ENCODE measurements at regions not wholly inside any gene's neighbourhood (a gene's known extent, or its start where the extent isn't known, plus 50 kb on each side); places are given as distances from the start of the nearest gene placed in this dataset.

GRCh38 chr9:89880721-89881120, 275.9 kb downstream of the GADD45G start:
- no peaks in the 10 kb centered on the region for H3K4me1 Mint-ChIP-seq
- no peaks in the 10 kb centered on the region for H3K36me3 Mint-ChIP-seq
- no peak overlapping the region for H3K4me3 Mint-ChIP-seq
- no peaks in the 10 kb centered on the region for H3K9me3 Mint-ChIP-seq
- no peak overlapping the region for H3K27ac Mint-ChIP-seq
- no peaks in the 10 kb centered on the region for H3K36me3 ChIP-seq (replicated peaks in 1 of 2; ENCODE audit: control insufficient read depth in 1 of 2, insufficient read depth in 2 of 2, low read length in 2 of 2)
- H3K9ac ChIP-seq (ENCODE audit: insufficient read depth, low read length, poor library complexity, severe bottlenecking), result no peak overlapping the region
- H4K20me1 ChIP-seq (ENCODE audit: insufficient read depth, low read length), result no peaks in the 10 kb centered on the region
- no peak for DNase-seq
- no peak for TF ChIP-seq CTCF (IDR thresholded peaks at IDR 0.05)
- H3K4me1 ChIP-seq (ENCODE audit: control insufficient read depth in 1 of 2, insufficient read depth in 2 of 2, low read length in 2 of 2), result no peaks in the 10 kb centered on the region
- intact Hi-C loops (cut with micrococcal nuclease), result no loop called here
- H3K27me3 Mint-ChIP-seq (ENCODE audit: low read depth in 3 of 3), result peaks cover 0 to 2% (median 0%) of the 10 kb centered on the region in 3 donors
- H3K79me2 ChIP-seq (ENCODE audit: insufficient read depth, low read length), result no peaks in the 10 kb centered on the region
- no peak overlapping the region for H3K27ac ChIP-seq (ENCODE audit: low read depth in 1 of 2, low read length in 2 of 2)
- H3K4me2 ChIP-seq (replicated peaks; ENCODE audit: extremely low read depth, low read length, poor library complexity, severe bottlenecking), result no peak overlapping the region
- H3K9me3 ChIP-seq (replicated peaks in 1 of 2; ENCODE audit: control insufficient read depth in 1 of 2, insufficient read depth in 1 of 2, low read length in 2 of 2), result no peaks in the 10 kb centered on the region
- no peak overlapping the region for H2AFZ ChIP-seq (ENCODE audit: insufficient read depth, low read depth, low read length, poor library complexity, severe bottlenecking)
- H3K27me3 ChIP-seq (ENCODE audit: control insufficient read depth in 2 of 2, insufficient read depth in 2 of 2, low read length in 2 of 2), result no peaks in the 10 kb centered on the region
- 100% methylated on average over 4 of the region's 5 CpGs for WGBS (ENCODE audit: insufficient coverage)
- H3K4me3 ChIP-seq (replicated peaks in 1 of 3; ENCODE audit: low read depth in 2 of 3, low read length in 3 of 3), result no peak overlapping the region

- Histone ChIP-seq H3K27ac (ENCODE audit: low read depth in 1 of 2, low read length in 2 of 2) (no peak overlapping the region), H3K4me3 (replicated peaks in 1 of 3; ENCODE audit: low read depth in 2 of 3, low read length in 3 of 3) (no peak overlapping the region), H3K9me3 (replicated peaks in 1 of 2; ENCODE audit: control insufficient read depth in 1 of 2, insufficient read depth in 1 of 2, low read length in 2 of 2) (no peaks in the 10 kb centered on the region), H3K4me1 (ENCODE audit: control insufficient read depth in 1 of 2, insufficient read depth in 2 of 2, low read length in 2 of 2) (no peaks in the 10 kb centered on the region), H3K27me3 (ENCODE audit: control insufficient read depth in 2 of 2, insufficient read depth in 2 of 2, low read length in 2 of 2) (no peaks in the 10 kb centered on the region), H3K9ac (ENCODE audit: insufficient read depth, low read length, poor library complexity, severe bottlenecking) (no peak overlapping the region), H3K4me2 (replicated peaks; ENCODE audit: extremely low read depth, low read length, poor library complexity, severe bottlenecking) (no peak overlapping the region), H2AFZ (ENCODE audit: insufficient read depth, low read depth, low read length, poor library complexity, severe bottlenecking) (no peak overlapping the region), H4K20me1 (ENCODE audit: insufficient read depth, low read length) (no peaks in the 10 kb centered on the region), H3K79me2 (ENCODE audit: insufficient read depth, low read length) (no peaks in the 10 kb centered on the region), H3K36me3 (replicated peaks in 1 of 2; ENCODE audit: control insufficient read depth in 1 of 2, insufficient read depth in 2 of 2, low read length in 2 of 2) (no peaks in the 10 kb centered on the region)
- Mint-ChIP-seq H3K4me1 (no peaks in the 10 kb centered on the region), H3K27me3 (ENCODE audit: low read depth in 3 of 3) (no peaks in the 10 kb centered on the region), H3K4me3 (no peak overlapping the region), H3K27ac (no peak overlapping the region), H3K36me3 (no peaks in the 10 kb centered on the region), H3K9me3 (no peaks in the 10 kb centered on the region)
- DNase-seq, result no peak
- WGBS (ENCODE audit: insufficient coverage), result 92% methylated on average over 1 of the region's 1 CpG
- TF ChIP-seq CTCF (IDR thresholded peaks at IDR 0.05), result no peak
- intact Hi-C loops (cut with micrococcal nuclease), result no loop called here
Measured at GRCh38 chr9:89881431-89881830, 276.6 kb downstream of the GADD45G start.
